Natural killer cell treated with Interleukin-12 subunit alpha and Interleukin-12 subunit beta and Interleukin-15 and Interleukin-18, amount 100 ng/mL, for 72 hours (primary cell): ENCODE measurements at regions not wholly inside any gene's neighbourhood (a gene's known extent, or its start where the extent isn't known, plus 50 kb on each side); places are given as distances from the start of the nearest gene placed in this dataset.

Source experiments
- ATAC-seq, 2 donors: fragments of 150-1000 bp; cut with Tn5 transposase in 1 of 2; sonication (Bioruptor Pico), chemical (Tn5 transposase) in 1 of 2; 2 replicates each; pipeline ENCODE4 v1.10.0; 2021
- DNase-seq: peaks from one replicate; pipeline ENCODE4 v3.0.0; 2022; ENCODE audit warnings: low spot score
- H3K27ac Mint-ChIP-seq, 2 donors: 1 replicate in 1 of 2; 2 replicates in 1 of 2; pipeline ENCODE4 v1.8.0; 2022; ENCODE audit warnings: mixed read lengths in 2 of 2, mild to moderate bottlenecking in 1 of 2, moderate library complexity in 1 of 2
- H3K27me3 Mint-ChIP-seq, 2 donors: 1 replicate in 1 of 2; 2 replicates in 1 of 2; pipeline ENCODE4 v1.8.0; 2022; ENCODE audit warnings: mixed read lengths in 2 of 2
- H3K36me3 Mint-ChIP-seq: one replicate; pipeline ENCODE4 v1.8.0; 2022; ENCODE audit warnings: mixed read lengths
- H3K4me1 Mint-ChIP-seq, 2 donors: 1 replicate in 1 of 2; 2 replicates in 1 of 2; pipeline ENCODE4 v1.8.0; 2022; ENCODE audit warnings: low read depth in 2 of 2, mixed read lengths in 2 of 2, mild to moderate bottlenecking in 1 of 2
- H3K4me3 Mint-ChIP-seq: one replicate; pipeline ENCODE4 v1.8.0; 2022; ENCODE audit warnings: mixed read lengths
- H3K9me3 Mint-ChIP-seq: 2 replicates; pipeline ENCODE4 v1.8.0; 2022; ENCODE audit warnings: mixed read lengths

GRCh38 chr14:94717808-94718207, 52.1 kb downstream of the GSC start:
- no peak overlapping the region for H3K4me3 Mint-ChIP-seq
- no peaks in the 10 kb centered on the region for H3K27me3 Mint-ChIP-seq
- H3K36me3 Mint-ChIP-seq: no peaks in the 10 kb centered on the region
- DNase-seq: no peak
- H3K27ac Mint-ChIP-seq: no peak overlapping the region
- ATAC-seq: no peak
- H3K4me1 Mint-ChIP-seq: peaks cover 0 to 3% of the 10 kb centered on the region in 2 donors
- no peaks in the 10 kb centered on the region for H3K9me3 Mint-ChIP-seq

GRCh38 chr14:94716976-94717375, 52.9 kb downstream of the GSC start:
- H3K4me1 Mint-ChIP-seq: no peaks in the 10 kb centered on the region
- no peak for ATAC-seq
- no peaks in the 10 kb centered on the region for H3K36me3 Mint-ChIP-seq
- no peak overlapping the region for H3K27ac Mint-ChIP-seq
- H3K9me3 Mint-ChIP-seq: no peaks in the 10 kb centered on the region
- DNase-seq: no peak
- H3K4me3 Mint-ChIP-seq: no peak overlapping the region
- peaks cover 0 to 5% of the 10 kb centered on the region in 2 donors for H3K27me3 Mint-ChIP-seq

GRCh38 chr14:94713115-94713514, 56.8 kb downstream of the GSC start:
- DNase-seq: no peak
- Mint-ChIP-seq H3K9me3 (no peaks in the 10 kb centered on the region), H3K36me3 (no peaks in the 10 kb centered on the region), H3K27ac (no peak overlapping the region), H3K4me1 (no peaks in the 10 kb centered on the region), H3K27me3 (peaks cover 8 to 11% of the 10 kb centered on the region in 2 donors), H3K4me3 (no peak overlapping the region)
- ATAC-seq: no peak

- no peaks in the 10 kb centered on the region for H3K9me3 Mint-ChIP-seq
These were observed 59.2 kb downstream of the GSC start for GRCh38 chr14:94710731-94711130.

GRCh38 chr14:94707494-94707893, 62.4 kb downstream of the GSC start:
- no peaks in the 10 kb centered on the region for H3K4me1 Mint-ChIP-seq
- no peak overlapping the region for H3K27ac Mint-ChIP-seq
- DNase-seq: no peak
- no peaks in the 10 kb centered on the region for H3K9me3 Mint-ChIP-seq
- ATAC-seq: no peak
- peaks cover 17 to 21% of the 10 kb centered on the region in 2 donors for H3K27me3 Mint-ChIP-seq
- no peak overlapping the region for H3K4me3 Mint-ChIP-seq
- no peaks in the 10 kb centered on the region for H3K36me3 Mint-ChIP-seq

More at GRCh38 chr14:94710731-94711130, 59.2 kb downstream of the GSC start:
- Mint-ChIP-seq H3K4me3 (no peak overlapping the region), H3K4me1 (no peaks in the 10 kb centered on the region), H3K27me3 (peaks cover 19 to 21% of the 10 kb centered on the region in 2 donors), H3K36me3 (no peaks in the 10 kb centered on the region), H3K27ac (no peak overlapping the region)
- DNase-seq (no peak), ATAC-seq (no peak)

- Mint-ChIP-seq H3K4me1 (no peaks in the 10 kb centered on the region), H3K36me3 (no peaks in the 10 kb centered on the region), H3K27ac (no peak overlapping the region), H3K4me3 (no peak overlapping the region), H3K27me3 (peaks cover 13 to 21% of the 10 kb centered on the region in 2 donors), H3K9me3 (no peaks in the 10 kb centered on the region)
- peak in 1 of 2 donors; percentile 16 for ATAC-seq
- DNase-seq: no peak
These were observed 63.8 kb downstream of the GSC start for GRCh38 chr14:94706133-94706532.

- Mint-ChIP-seq H3K4me1 (no peaks in the 10 kb centered on the region), H3K4me3 (no peak overlapping the region), H3K27ac (no peak overlapping the region), H3K36me3 (no peaks in the 10 kb centered on the region), H3K27me3 (peaks cover 3 to 15% of the 10 kb centered on the region in 2 donors), H3K9me3 (no peaks in the 10 kb centered on the region)
- no peak for DNase-seq
- no peak for ATAC-seq
These were observed 67.3 kb downstream of the GSC start for GRCh38 chr14:94702629-94703028.

GRCh38 chr14:94701861-94702370, 68.0 kb downstream of the GSC start:
- H3K36me3 Mint-ChIP-seq: no peaks in the 10 kb centered on the region
- peaks cover 0 to 9% of the 10 kb centered on the region in 2 donors for H3K27me3 Mint-ChIP-seq
- ATAC-seq: no peak
- no peak for DNase-seq
- H3K4me1 Mint-ChIP-seq: no peaks in the 10 kb centered on the region
- H3K27ac Mint-ChIP-seq: no peak overlapping the region
- no peaks in the 10 kb centered on the region for H3K9me3 Mint-ChIP-seq
- no peak overlapping the region for H3K4me3 Mint-ChIP-seq

- Mint-ChIP-seq H3K9me3 (no peaks in the 10 kb centered on the region), H3K4me3 (no peak overlapping the region), H3K27me3 (peaks cover 0 to 4% of the 10 kb centered on the region in 2 donors), H3K27ac (no peak overlapping the region), H3K36me3 (no peaks in the 10 kb centered on the region), H3K4me1 (no peaks in the 10 kb centered on the region)
- ATAC-seq: no peak
- DNase-seq: no peak
These were observed 69.6 kb downstream of the GSC start for GRCh38 chr14:94700336-94700735.

GRCh38 chr14:94699831-94700230, 70.1 kb downstream of the GSC start:
- DNase-seq: no peak
- Mint-ChIP-seq H3K9me3 (no peaks in the 10 kb centered on the region), H3K4me1 (no peaks in the 10 kb centered on the region), H3K27me3 (peaks cover 0 to 4% of the 10 kb centered on the region in 2 donors), H3K27ac (no peak overlapping the region), H3K36me3 (no peaks in the 10 kb centered on the region), H3K4me3 (no peak overlapping the region)
- ATAC-seq: no peak

GRCh38 chr14:94697773-94698556, 71.9 kb downstream of the GSC start:
- ATAC-seq (peak in 1 of 2 donors; percentile 33), DNase-seq (no peak)
- Mint-ChIP-seq H3K27me3 (peaks cover 0 to 4% of the 10 kb centered on the region in 2 donors), H3K9me3 (no peaks in the 10 kb centered on the region), H3K27ac (no peak overlapping the region), H3K4me1 (no peaks in the 10 kb centered on the region), H3K4me3 (no peak overlapping the region), H3K36me3 (no peaks in the 10 kb centered on the region)

GRCh38 chr14:94696518-94696917, 73.4 kb downstream of the GSC start:
- ATAC-seq (no peak), DNase-seq (no peak)
- H3K27ac Mint-ChIP-seq: no peak overlapping the region
- H3K27me3 Mint-ChIP-seq: peaks cover 0 to 4% of the 10 kb centered on the region in 2 donors
- no peaks in the 10 kb centered on the region for H3K36me3 Mint-ChIP-seq
- no peaks in the 10 kb centered on the region for H3K4me1 Mint-ChIP-seq
- H3K4me3 Mint-ChIP-seq: no peak overlapping the region
- no peaks in the 10 kb centered on the region for H3K9me3 Mint-ChIP-seq

- H3K4me1 Mint-ChIP-seq: peaks cover 0 to under 1% of the 10 kb centered on the region in 2 donors
- no peak overlapping the region for H3K4me3 Mint-ChIP-seq
- H3K27ac Mint-ChIP-seq: no peak overlapping the region
- no peaks in the 10 kb centered on the region for H3K36me3 Mint-ChIP-seq
- no peaks in the 10 kb centered on the region for H3K9me3 Mint-ChIP-seq
- ATAC-seq (no peak), DNase-seq (no peak)
- H3K27me3 Mint-ChIP-seq: peaks cover 0 to 6% of the 10 kb centered on the region in 2 donors
These were observed 74.7 kb downstream of the GSC start for GRCh38 chr14:94695231-94695630.

- Mint-ChIP-seq H3K9me3 (no peaks in the 10 kb centered on the region), H3K4me3 (no peak overlapping the region), H3K36me3 (no peaks in the 10 kb centered on the region), H3K27ac (no peak overlapping the region), H3K27me3 (peaks cover 0 to 9% of the 10 kb centered on the region in 2 donors), H3K4me1 (peaks cover 0 to 3% of the 10 kb centered on the region in 2 donors)
- ATAC-seq: no peak
- no peak for DNase-seq
These were observed 78.3 kb downstream of the GSC start for GRCh38 chr14:94691660-94692034.
